Femur (tissue), 1 donor: ENCODE measurements at regions not wholly inside any gene's neighbourhood (a gene's known extent, or its start where the extent isn't known, plus 50 kb on each side); places are given as distances from the start of the nearest gene placed in this dataset.
"Not testable (repeated sequence)": the region's sequence is repeated elsewhere in the genome, so short reads cannot be mapped to it uniquely, and the experiment has no call there.

ENCODE experiments used
- DNase-seq: peaks from one replicate; pipeline ENCODE4 v3.0.0-alpha.2; 2017

GRCh38 chr12:68428211-68428610, 96.0 kb upstream of the MDM1 start:
- DNase-seq, result no peak

GRCh38 chr12:68428724-68429501, 96.8 kb upstream of the MDM1 start:
- DNase-seq, result no peak

- DNase-seq, result no peak
Observed at GRCh38 chr12:68429696-68430095, 97.5 kb upstream of the MDM1 start.

- no peak for DNase-seq
Observed at GRCh38 chr12:68431786-68432185, 99.6 kb upstream of the MDM1 start.

- no peak for DNase-seq
Observed at GRCh38 chr12:68432622-68433021, 100.5 kb upstream of the MDM1 start.

- DNase-seq, result no peak
Observed at GRCh38 chr12:68434391-68435298, 102.5 kb upstream of the MDM1 start.

- no peak for DNase-seq
Observed at GRCh38 chr12:68435299-68435637, 103.1 kb upstream of the MDM1 start.

GRCh38 chr12:68435816-68436215, 103.7 kb upstream of the MDM1 start:
- no peak for DNase-seq

- DNase-seq, result no peak
Observed at GRCh38 chr12:68438601-68439000, 106.4 kb upstream of the MDM1 start.

GRCh38 chr12:68439368-68440045, 107.3 kb upstream of the MDM1 start:
- DNase-seq, result no peak

GRCh38 chr12:68440068-68440581, 108.0 kb upstream of the MDM1 start:
- DNase-seq, result no peak

- DNase-seq, result no peak
Observed at GRCh38 chr12:68441167-68441566, 109.0 kb upstream of the MDM1 start.

- not testable (repeated sequence) for DNase-seq
Observed at GRCh38 chr12:68442353-68442972, 110.3 kb upstream of the MDM1 start.

GRCh38 chr12:68443695-68444094, 111.5 kb upstream of the MDM1 start:
- DNase-seq, result not testable (repeated sequence)

GRCh38 chr12:68445824-68446223, 113.7 kb upstream of the MDM1 start:
- no peak for DNase-seq

GRCh38 chr12:68446384-68446783, 114.2 kb upstream of the MDM1 start:
- no peak for DNase-seq

GRCh38 chr12:68446901-68447796, 115.0 kb upstream of the MDM1 start:
- DNase-seq, result no peak

GRCh38 chr12:68447797-68448260, 115.7 kb upstream of the MDM1 start:
- DNase-seq, result no peak

GRCh38 chr12:68449196-68449595, 117.0 kb upstream of the MDM1 start:
- DNase-seq, result no peak

GRCh38 chr12:68450947-68451260, 118.7 kb upstream of the MDM1 start:
- no peak for DNase-seq

- peak; percentile 83 for DNase-seq
Observed at GRCh38 chr12:68451261-68452077, 119.3 kb upstream of the MDM1 start.
